ENCODE measurements at regions not wholly inside any gene's neighbourhood (a gene's known extent, or its start where the extent isn't known, plus 50 kb on each side); places are given as distances from the start of the nearest gene placed in this dataset.
"Not testable (repeated sequence)": the region's sequence is repeated elsewhere in the genome, so short reads cannot be mapped to it uniquely, and the experiment has no call there.

DNA sequence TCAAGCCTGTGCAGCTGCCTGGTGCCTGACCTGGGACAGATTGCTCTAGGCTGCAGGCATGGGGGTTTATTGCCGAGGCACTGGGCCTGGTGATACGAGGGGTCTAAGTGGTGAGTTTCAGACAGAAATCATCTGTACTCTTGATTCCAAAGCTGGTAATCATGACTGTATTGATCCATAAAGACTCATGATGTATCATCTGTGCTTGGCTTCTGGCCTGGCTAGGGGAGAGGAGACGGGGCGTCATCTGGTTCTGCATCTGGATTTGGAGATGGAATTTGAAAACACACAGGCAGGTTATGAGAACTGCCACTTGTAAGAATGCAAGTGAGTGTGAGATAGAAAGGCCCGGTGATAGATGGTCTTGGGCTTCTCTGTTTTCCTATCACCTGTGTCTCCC is 337.4 kb upstream of the C2CD4B start:
- no peak for DNase-seq (ENCODE audit: low read depth in 2 of 2)

DNA sequence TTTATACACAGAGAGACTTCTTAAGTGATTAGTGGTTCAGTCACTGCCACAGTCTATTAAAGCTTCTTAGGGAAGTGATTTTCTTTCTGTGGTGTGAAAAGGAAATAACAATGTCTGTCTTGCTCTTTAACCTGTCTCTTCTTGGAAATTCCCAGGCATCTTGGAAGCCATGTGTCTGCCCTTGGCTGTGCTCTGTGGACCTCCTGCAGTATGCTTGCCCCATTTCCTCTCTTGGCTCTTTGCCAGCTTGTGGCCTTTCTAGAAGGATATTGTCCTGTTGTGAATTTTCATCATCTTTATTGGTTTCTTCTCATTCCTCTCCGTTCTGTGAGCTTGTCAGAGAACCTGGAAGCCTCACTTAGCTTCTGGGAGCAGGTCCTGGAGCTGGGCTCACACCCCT is 338.4 kb upstream of the C2CD4B start:
- no peak for DNase-seq (ENCODE audit: low read depth in 2 of 2)

DNA sequence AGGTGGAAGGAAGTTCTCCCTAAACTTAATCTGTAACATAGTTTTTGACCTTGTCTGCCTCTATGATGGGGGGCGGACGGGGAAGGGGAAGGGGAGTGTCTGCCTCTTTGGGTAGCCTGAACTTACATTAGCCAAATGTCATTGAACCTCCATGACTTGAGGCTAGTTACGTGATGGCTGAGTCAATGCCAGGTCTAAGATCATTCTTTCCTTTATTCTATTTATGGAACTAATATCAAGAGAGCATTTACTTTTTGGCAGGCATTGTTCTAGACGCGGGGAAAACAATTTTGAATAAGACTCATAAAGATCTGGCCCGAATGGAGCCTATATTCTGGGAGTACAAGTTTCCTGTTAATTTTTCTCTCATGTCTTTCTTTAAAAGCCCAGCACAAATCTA is 340.7 kb upstream of the C2CD4B start:
- DNase-seq (ENCODE audit: low read depth in 2 of 2), result no peak

- no peak for DNase-seq (ENCODE audit: low read depth in 2 of 2)
These were observed 341.2 kb upstream of the C2CD4B start for GRCh38 chr15:62506217-62506805.

GRCh38 chr15:62509395-62509958 is 344.4 kb upstream of the C2CD4B start:
- DNase-seq (ENCODE audit: low read depth in 2 of 2), result no peak

DNA sequence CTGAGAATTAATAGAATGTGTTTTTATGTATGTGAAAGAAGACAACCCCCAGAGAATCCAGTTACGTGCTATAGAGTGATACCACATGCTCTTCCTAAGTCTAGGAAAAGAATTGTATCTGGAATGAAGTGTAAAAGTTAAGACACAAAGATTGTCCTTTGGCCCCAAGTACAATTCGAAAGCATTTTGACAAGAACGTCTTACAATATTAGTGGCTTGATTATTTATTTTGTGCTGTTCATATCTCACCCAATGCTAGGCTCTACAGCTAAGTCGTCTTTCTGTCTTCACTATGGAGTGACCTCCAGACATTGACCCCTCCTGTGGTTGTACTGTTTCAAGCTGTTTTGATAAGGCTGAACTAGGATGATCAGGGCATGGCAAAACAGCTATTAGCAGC is 345.7 kb upstream of the C2CD4B start:
- no peak for DNase-seq (ENCODE audit: low read depth in 2 of 2)

DNA sequence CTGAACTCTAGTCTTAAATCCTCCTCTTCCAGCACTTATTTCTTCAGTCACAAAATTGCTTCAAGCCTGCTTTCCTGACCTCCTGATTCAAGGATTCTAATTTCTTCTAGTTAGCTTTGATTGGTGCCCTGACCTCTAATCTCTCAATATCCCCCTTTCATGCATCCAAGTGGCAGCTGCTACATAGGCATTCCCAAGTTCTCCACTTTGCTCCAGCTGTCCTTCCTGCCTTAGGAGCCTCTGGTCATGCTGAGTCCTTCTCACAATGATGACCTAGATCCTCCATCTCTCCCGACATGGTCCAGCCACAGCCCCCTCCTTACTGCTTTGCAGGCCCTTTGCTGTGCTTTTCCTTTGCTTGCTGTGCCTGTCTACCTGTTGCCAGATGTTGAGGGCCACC is 347.8 kb upstream of the C2CD4B start:
- no peak for DNase-seq (ENCODE audit: low read depth in 2 of 2)

DNA sequence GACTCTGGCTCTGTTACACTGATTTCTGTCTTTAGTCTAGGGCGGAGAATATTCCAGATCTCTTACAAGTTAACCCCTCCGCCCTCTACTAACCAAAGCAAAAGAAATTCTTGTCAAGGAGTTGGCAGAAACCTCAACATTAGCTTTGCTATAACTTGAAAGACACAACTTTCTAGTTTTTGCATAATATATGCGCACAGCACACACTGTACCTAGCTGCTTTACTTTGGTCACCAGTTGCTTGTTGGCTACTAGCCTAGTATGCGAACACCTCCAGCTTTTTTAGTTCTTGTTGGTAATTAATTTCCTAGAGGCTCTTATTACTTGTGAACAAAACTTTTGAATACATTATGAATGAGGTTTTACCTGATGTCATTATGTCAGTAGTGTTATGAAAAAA is 348.8 kb upstream of the C2CD4B start:
- no peak for DNase-seq (ENCODE audit: low read depth in 2 of 2)

DNA sequence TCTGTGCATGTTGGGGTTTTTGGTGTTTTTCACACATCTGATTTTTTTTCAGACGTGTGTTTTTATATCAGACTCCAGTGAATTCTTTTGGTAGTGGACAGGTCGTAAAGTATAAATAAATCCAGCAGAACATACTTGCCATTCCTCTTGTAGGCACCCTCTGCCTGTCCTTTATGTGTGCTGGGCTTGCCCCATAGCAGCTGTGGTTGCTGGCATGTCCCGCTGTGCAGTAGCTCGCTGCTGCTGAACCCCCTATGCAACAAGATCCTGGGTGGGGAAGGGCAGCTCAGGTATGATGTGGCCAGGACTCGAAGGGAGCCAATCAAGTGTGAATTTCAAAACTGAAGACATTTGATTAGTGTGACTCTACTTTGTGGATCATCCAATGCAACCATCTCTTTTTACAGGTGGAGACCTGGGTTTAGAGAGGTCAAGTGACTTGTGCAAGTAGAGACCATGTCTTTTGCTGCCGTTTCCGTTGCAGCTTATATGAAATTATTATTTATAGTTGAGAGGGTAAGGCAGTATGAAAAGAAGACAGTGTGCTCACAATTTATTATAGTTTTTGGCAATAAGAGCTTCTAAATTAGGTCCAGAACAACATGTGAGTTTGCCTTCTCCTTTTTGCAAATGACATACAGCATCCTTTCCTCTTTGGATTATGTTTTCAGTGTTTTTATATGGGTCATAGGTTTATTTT is 350.8 kb upstream of the C2CD4B start:
- no peak for DNase-seq (ENCODE audit: low read depth in 2 of 2)

- DNase-seq (ENCODE audit: low read depth in 2 of 2), result no peak
These were observed 352.5 kb upstream of the C2CD4B start for GRCh38 chr15:62517541-62517940.

- DNase-seq (ENCODE audit: low read depth in 2 of 2), result not testable (repeated sequence)
These were observed 353.6 kb upstream of the C2CD4B start for GRCh38 chr15:62518666-62519065.

- no peak for DNase-seq (ENCODE audit: low read depth in 2 of 2)
These were observed 354.8 kb upstream of the C2CD4B start for GRCh38 chr15:62519900-62520299.

GRCh38 chr15:62520887-62521286 is 355.8 kb upstream of the C2CD4B start:
- no peak for DNase-seq (ENCODE audit: low read depth in 2 of 2)

DNA sequence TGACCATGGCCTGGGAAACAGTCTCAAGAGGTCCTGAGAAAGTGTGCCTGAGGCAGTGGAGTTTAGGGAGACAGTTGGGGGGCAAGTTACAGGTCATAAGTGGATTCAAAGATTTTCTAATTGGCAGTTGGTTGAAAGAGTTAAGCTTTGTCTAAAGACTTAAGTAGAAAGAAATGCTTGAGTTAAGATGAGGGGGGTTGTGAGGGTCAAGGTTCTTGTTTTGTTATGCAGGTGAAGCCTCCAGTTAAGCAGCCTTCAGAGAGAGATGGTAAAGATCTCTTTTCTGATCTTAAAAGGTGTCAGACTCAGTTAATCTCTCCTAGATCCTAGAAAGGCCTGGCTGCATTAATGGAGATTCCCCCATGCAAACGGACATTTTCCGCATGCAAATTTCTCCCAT is 356.3 kb upstream of the C2CD4B start:
- DNase-seq (ENCODE audit: low read depth in 2 of 2), result no peak

DNA sequence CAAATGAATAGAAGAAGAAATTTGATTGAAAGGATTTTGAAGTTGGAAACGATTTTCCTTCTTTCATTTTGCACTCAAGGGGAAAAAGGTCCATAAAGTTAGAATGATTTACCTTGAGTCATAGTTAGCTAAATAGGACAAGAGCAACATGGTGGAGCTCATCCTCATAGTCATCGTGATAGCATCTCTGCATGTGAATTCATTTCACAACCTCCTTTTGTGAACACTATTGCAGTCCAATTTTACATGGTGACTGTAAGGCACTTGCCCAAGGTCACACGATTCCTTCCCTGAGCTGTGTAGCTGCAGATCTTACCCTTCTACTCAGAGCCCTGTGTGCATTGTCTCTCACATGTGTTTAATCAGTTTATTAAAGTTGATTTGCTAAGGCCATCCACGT is 359.8 kb upstream of the C2CD4B start:
- no peak for DNase-seq (ENCODE audit: low read depth in 2 of 2)

- DNase-seq (ENCODE audit: low read depth in 2 of 2), result no peak
These were observed 362.3 kb upstream of the C2CD4B start for GRCh38 chr15:62527387-62527786.

- DNase-seq (ENCODE audit: low read depth in 2 of 2), result no peak
These were observed 363.4 kb upstream of the C2CD4B start for GRCh38 chr15:62528505-62528904.

DNA sequence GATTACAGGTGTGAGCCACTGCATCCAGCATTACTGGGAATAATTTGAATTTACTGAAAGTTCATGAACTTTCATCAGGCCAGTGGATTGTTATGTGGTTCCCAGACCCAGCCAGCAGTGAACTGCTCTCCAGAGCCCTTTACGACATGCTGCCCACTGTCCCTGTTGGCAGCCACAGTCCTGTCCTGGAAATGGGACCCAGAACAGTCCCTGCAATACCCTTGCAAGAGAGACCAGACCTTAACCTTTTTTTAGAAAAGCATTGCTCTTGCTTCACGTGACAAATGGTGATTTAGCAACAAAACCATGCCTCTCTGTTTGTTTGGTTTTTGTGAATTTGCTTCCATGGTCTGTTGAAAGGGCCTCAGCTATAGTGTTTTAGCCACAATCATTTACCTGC is 367.3 kb upstream of the C2CD4B start:
- no peak for DNase-seq (ENCODE audit: low read depth in 2 of 2)

DNA sequence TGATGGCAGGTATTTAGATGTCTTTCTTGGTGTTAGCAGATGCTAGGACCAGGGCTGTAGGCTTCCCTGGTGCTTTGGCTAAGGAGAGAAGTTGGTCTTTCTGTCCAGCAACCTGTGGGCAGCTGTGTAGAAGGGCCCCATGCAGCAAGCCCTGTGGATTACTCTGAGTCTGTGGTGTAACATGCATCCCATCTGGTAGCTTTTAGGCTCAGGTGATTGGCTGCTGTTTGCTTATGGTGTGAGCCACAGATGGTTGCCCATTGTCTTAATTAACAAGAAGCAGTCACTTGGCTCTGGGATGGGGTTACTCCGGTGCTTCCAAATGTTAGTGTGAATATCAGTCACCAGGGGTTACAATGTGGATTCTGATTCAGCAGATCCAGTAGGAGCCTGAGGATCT is 368.6 kb upstream of the C2CD4B start:
- no peak for DNase-seq (ENCODE audit: low read depth in 2 of 2)

DNA sequence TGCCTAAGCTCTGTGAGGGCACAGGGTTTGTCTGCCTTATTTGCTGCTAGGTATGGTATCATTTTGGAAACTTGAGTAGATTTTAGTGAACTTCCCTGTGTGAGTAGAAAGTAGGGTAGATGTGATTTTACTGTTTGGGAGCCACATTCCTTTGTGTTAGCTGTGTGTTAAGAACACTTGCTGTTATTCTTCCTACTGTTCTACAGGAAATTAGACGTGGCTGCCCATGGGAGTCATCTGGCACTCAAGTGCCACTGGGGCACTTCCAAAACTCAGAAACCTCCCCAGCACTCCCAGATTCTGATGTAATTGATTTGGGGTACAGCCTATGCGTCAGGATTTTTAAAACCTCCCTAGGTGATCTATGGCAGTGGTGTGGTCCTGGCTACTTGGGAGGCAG is 369.9 kb upstream of the C2CD4B start:
- no peak for DNase-seq (ENCODE audit: low read depth in 2 of 2)

DNA sequence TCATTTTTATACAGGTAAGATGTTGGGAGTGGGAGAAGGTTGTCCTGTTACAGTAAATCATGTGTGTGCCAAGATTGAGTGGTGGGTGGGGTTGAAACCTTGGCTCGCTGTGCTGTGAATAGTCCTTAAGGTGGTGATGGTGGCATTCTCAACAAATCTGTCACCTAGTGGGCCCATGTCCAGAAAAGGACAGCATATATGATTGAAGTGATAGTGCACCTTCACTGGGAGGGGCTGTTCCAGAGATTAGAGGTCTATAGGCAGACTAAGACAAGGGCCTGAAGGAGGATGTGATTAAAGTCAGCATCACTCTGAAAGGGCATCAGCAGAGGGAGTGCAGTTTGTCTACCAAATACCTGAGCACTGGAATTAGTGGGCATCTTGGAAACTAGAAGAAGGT is 374.2 kb upstream of the C2CD4B start:
- DNase-seq (ENCODE audit: low read depth in 2 of 2), result no peak

- no peak for DNase-seq (ENCODE audit: low read depth in 2 of 2)
These were observed 376.2 kb upstream of the C2CD4B start for GRCh38 chr15:62541250-62541649.

GRCh38 chr15:62541846-62542245 is 376.8 kb upstream of the C2CD4B start:
- DNase-seq (ENCODE audit: low read depth in 2 of 2), result no peak

- DNase-seq (ENCODE audit: low read depth in 2 of 2), result no peak
These were observed 379.4 kb upstream of the C2CD4B start for GRCh38 chr15:62544446-62544845.
